Calu3 (cell line): ENCODE measurements at regions not wholly inside any gene's neighbourhood (a gene's known extent, or its start where the extent isn't known, plus 50 kb on each side); places are given as distances from the start of the nearest gene placed in this dataset.

Source experiments
- BruUV-seq: library from RNA; stranded (reverse); fragments of 400-500 nt; replicated peaks from 2 replicates; lab custom pipeline; 2021; lab: Mats Ljungman, UMichigan
- CTCF ChIA-PET: fragments of 300-600 bp; sonication (Branson Sonifier 250); formaldehyde crosslinking; loops from one replicate; lab custom pipeline; 2022; ENCODE audit warnings: antibody characterized with exemption; lab: Charles Lee
- DNase-seq: peaks from one replicate; pipeline ENCODE4 v3.0.0; 2022
- H3K27ac Mint-ChIP-seq: one replicate; pipeline ENCODE4 v1.8.0; 2022; ENCODE audit warnings: mixed read lengths; ENCODE audit not compliant: unreplicated experiment
- H3K27me3 Mint-ChIP-seq: one replicate; pipeline ENCODE4 v1.8.0; 2022; ENCODE audit warnings: mixed read lengths; ENCODE audit not compliant: unreplicated experiment
- H3K36me3 Mint-ChIP-seq: one replicate; pipeline ENCODE4 v1.8.0; 2022; ENCODE audit warnings: mild to moderate bottlenecking, moderate library complexity, mixed read lengths; ENCODE audit not compliant: insufficient read depth, unreplicated experiment
- H3K4me1 Mint-ChIP-seq: one replicate; pipeline ENCODE4 v1.8.0; 2022; ENCODE audit warnings: mild to moderate bottlenecking, low read depth, mixed read lengths; ENCODE audit not compliant: unreplicated experiment
- H3K4me3 Mint-ChIP-seq: one replicate; pipeline ENCODE4 v1.8.0; 2022; ENCODE audit warnings: mild to moderate bottlenecking, low read depth, moderate library complexity, mixed read lengths; ENCODE audit not compliant: unreplicated experiment
- H3K9me3 Mint-ChIP-seq: one replicate; pipeline ENCODE4 v1.8.0; 2022; ENCODE audit warnings: low read depth, mixed read lengths; ENCODE audit not compliant: unreplicated experiment
- intact Hi-C: fragments of 100-400 bp; cut with micrococcal nuclease; formaldehyde crosslinking; loops from one replicate; pipeline ENCODE4 v1.10.0; 2022; ENCODE audit not compliant: unreplicated experiment
- TF ChIP-seq, protein P1 (sequence below): fragments of 200-600 bp; IDR thresholded peaks from one replicate; pipeline ENCODE4 v1.8.0; 2022; ENCODE audit warnings: antibody characterized with exemption; ENCODE audit not compliant: unreplicated experiment

DNA sequence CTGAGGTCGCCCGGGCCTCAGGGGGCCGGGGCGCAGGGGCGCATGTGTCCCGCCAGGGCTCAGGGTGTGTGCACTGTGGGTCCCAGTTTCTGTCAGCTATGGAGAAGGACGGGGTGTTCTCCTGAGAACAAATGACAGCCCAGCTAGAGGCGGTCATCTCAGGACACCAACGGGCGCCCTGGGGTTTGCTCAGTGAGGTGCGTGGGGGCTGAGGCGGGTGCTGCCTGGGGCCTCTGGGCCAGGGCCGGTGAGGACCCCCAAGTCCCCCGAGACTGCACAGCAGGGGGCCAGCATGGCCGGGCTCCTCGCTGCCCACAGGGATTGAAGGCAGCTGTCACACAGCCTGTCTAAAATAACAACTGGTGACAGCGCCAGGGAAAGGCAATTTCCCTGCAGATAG is 808.8 kb upstream of the SOX11 start:
- DNase-seq = no peak
- Mint-ChIP-seq H3K27me3 (no peaks in the 10 kb centered on the region), H3K4me1 (no peaks in the 10 kb centered on the region), H3K27ac (no peak overlapping the region), H3K36me3 (no peaks in the 10 kb centered on the region), H3K4me3 (no peak overlapping the region), H3K9me3 (peaks cover 4% of the 10 kb centered on the region)
- intact Hi-C loops = no loop called here
- BruUV-seq = no TSS peak
- TF ChIP-seq, protein P1, sequence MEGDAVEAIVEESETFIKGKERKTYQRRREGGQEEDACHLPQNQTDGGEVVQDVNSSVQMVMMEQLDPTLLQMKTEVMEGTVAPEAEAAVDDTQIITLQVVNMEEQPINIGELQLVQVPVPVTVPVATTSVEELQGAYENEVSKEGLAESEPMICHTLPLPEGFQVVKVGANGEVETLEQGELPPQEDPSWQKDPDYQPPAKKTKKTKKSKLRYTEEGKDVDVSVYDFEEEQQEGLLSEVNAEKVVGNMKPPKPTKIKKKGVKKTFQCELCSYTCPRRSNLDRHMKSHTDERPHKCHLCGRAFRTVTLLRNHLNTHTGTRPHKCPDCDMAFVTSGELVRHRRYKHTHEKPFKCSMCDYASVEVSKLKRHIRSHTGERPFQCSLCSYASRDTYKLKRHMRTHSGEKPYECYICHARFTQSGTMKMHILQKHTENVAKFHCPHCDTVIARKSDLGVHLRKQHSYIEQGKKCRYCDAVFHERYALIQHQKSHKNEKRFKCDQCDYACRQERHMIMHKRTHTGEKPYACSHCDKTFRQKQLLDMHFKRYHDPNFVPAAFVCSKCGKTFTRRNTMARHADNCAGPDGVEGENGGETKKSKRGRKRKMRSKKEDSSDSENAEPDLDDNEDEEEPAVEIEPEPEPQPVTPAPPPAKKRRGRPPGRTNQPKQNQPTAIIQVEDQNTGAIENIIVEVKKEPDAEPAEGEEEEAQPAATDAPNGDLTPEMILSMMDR = no peak
- CTCF ChIA-PET = interaction anchor here (0.6 kb wide), 1 partner anchor 21 kb away, joined by 3 read pairs; no protein-coding TSS in a partner anchor

DNA sequence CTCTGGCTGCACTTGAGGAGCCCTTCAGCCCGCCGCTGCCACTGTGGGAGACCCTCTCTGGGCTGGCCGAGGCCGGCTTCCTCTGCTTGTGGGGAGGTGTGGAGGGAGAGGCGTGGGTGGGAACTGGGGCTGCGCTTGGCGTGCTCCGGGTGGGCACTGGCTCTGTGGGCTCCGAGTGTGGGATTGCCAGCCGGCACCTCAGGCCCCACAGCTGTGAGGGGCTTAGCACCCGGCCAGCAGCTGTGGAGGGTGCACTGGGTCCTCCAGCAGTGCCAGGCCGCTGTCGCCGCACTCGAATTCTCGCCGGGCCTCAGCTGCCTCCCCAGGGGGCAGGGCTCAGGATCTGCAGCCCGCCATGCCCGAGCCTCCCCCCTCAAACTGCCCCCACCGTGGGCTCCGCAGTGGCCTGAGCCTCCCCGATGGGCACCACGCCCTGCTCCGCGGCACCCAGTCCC is 808.0 kb upstream of the SOX11 start:
- BruUV-seq = no TSS peak
- Mint-ChIP-seq H3K4me1 (no peaks in the 10 kb centered on the region), H3K27me3 (no peaks in the 10 kb centered on the region), H3K9me3 (peaks cover 4% of the 10 kb centered on the region), H3K4me3 (no peak overlapping the region), H3K27ac (no peak overlapping the region), H3K36me3 (no peaks in the 10 kb centered on the region)
- intact Hi-C loops = no loop called here
- CTCF ChIA-PET = no interaction called here
- TF ChIP-seq, protein P1 = no peak
- no peak for DNase-seq

DNA sequence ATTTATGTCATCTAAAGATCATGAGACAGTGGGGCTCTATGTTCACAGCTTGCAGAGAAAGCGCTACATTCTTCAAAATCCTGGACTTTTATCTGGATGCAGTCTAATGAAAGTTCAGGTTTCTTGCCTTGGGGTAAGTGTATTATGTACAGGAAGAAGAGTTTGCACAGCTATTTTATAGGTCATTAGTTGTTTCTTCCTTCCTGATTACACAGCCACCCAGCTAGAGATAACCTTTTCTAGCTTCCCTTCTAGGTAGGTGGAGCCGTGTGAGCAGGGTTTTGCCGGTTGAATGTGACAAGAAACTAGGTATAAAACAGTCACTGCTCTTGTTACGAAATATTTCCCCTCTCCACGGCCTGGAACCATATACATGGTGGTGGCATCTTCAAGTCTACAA is 800.8 kb upstream of the SOX11 start:
- H3K9me3 Mint-ChIP-seq = peaks cover 4% of the 10 kb centered on the region
- BruUV-seq = no TSS peak
- H3K27me3 Mint-ChIP-seq = no peaks in the 10 kb centered on the region
- H3K27ac Mint-ChIP-seq = no peak overlapping the region
- CTCF ChIA-PET = no interaction called here
- H3K36me3 Mint-ChIP-seq = no peaks in the 10 kb centered on the region
- H3K4me3 Mint-ChIP-seq = no peak overlapping the region
- intact Hi-C loops = no loop called here
- no peak for DNase-seq
- no peaks in the 10 kb centered on the region for H3K4me1 Mint-ChIP-seq
- TF ChIP-seq, protein P1 = no peak

DNA sequence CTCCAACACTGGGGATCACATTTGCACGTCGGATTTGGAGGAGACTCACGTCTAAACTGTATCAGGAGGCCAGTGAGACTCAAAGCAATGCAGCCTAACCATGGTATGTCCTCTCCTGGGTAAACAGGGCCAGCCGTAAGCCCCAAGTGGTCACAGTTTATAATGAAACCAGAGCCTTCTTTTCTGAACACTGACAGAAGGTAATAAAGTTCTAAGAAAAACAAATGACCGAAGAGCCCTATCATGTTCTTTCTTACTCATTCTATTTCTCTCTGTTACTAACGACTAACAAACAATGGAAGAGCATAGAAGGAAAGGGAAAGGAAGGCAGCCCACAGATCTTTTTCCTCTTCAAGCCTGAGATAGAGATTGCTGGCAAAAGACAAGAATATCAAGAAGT is 796.8 kb upstream of the SOX11 start:
- no TSS peak for BruUV-seq
- no peak for DNase-seq
- CTCF ChIA-PET = no interaction called here

More for the DNA sequence above, 796.8 kb upstream of the SOX11 start:
- Mint-ChIP-seq H3K27ac (no peak overlapping the region), H3K4me1 (no peaks in the 10 kb centered on the region), H3K27me3 (no peaks in the 10 kb centered on the region), H3K36me3 (no peaks in the 10 kb centered on the region), H3K9me3 (peaks cover 8% of the 10 kb centered on the region), H3K4me3 (no peak overlapping the region)
- TF ChIP-seq, protein P1 = no peak
- intact Hi-C loops = no loop called here
